K562 (cell line): ENCODE measurements at regions not wholly inside any gene's neighbourhood (a gene's known extent, or its start where the extent isn't known, plus 50 kb on each side); places are given as distances from the start of the nearest gene placed in this dataset.

Experiments
- ATAC-seq: fragments of 200-7000 bp; cut with Tn5 transposase; 3 replicates; pipeline ENCODE4 v1.9.1; 2020; ENCODE audit warnings: moderate library complexity
- BruUV-seq: library from RNA; stranded (reverse); fragments of 400-500 nt; replicated peaks from 2 replicates; lab custom pipeline; 2021; lab: Mats Ljungman, UMichigan
- CTCF ChIA-PET: fragments of 300-600 bp; formaldehyde crosslinking; extraction: SDS; loops from one replicate; lab custom pipeline; 2021; ENCODE audit warnings: low intra/inter-chr PET ratio; lab: Yijun Ruan, JAX
- POLR2A ChIA-PET: fragments of 300-600, 350-650 bp; sonication (Branson Sonifier 250); formaldehyde crosslinking; extraction: SDS; loops from one replicate; lab custom pipeline; 2021; ENCODE audit warnings: antibody characterized with exemption, inconsistent platforms; lab: Yijun Ruan, JAX
- DNase-seq, 4 experiments: peaks; one replicate each; pipeline versions ENCODE4 v3.0.0 to v3.0.0-alpha.2; 2011 to 2018; ENCODE audit warnings: low spot score in 3 of 4, mixed read lengths in 3 of 4; ENCODE audit errors: extremely low read depth in 1 of 4
- FAIRE-seq: peaks from 2 replicates; lab custom pipeline; 2011; peaks lifted over from hg19 to GRCh38; lab: Jason Lieb, UNC
- H2AFZ ChIP-seq: 2 replicates; pipeline ENCODE4 v1.6.0; 2011; ENCODE audit warnings: low read depth, low read length, control low read depth, inconsistent platforms
- H3K27ac ChIP-seq: fragments of 200-600 bp; 3 replicates; pipeline ENCODE4 v1.8.0; 2011; ENCODE audit warnings: low read depth, mild to moderate bottlenecking, control low read depth, inconsistent platforms, low read length, moderate library complexity, mixed read lengths; ENCODE audit errors: extremely low read depth
- H3K27me3 ChIP-seq, 2 experiments: fragments of 300-600 bp in 1 of 2; 2 replicates in 1 of 2; 3 replicates in 1 of 2; pipeline versions ENCODE4 v1.6.0 to v1.8.0; 2011; ENCODE audit warnings: inconsistent platforms in 2 of 2, low read length in 2 of 2, mild to moderate bottlenecking in 1 of 2, mixed read lengths in 1 of 2, moderate library complexity in 1 of 2; ENCODE audit not compliant: control insufficient read depth in 2 of 2, insufficient read depth in 2 of 2
- H3K36me3 ChIP-seq: fragments of 300-600 bp; 3 replicates; pipeline ENCODE4 v1.8.0; 2011; ENCODE audit warnings: mild to moderate bottlenecking, low read length, inconsistent platforms; ENCODE audit not compliant: control insufficient read depth, insufficient read depth
- H3K4me1 ChIP-seq, 2 experiments: fragments of 200-600 bp in 1 of 2; replicated peaks in 1 of 2; 2 replicates in 1 of 2; 3 replicates in 1 of 2; pipeline versions ENCODE4 v1.5.1 to v1.8.0; 2011; ENCODE audit warnings: inconsistent platforms in 2 of 2, low read length in 2 of 2, mild to moderate bottlenecking in 1 of 2, mixed read lengths in 1 of 2, moderate library complexity in 1 of 2; ENCODE audit not compliant: control insufficient read depth in 2 of 2, insufficient read depth in 2 of 2
- H3K4me2 ChIP-seq: 2 replicates; pipeline ENCODE4 v1.6.1; 2011; ENCODE audit warnings: low read length, control low read depth, inconsistent platforms, mixed read lengths; ENCODE audit not compliant: insufficient read depth
- H3K4me3 ChIP-seq: fragments of 200-600 bp; sonication (generic), shearing (Covaris generic); 2 replicates; pipeline ENCODE4 v1.5.1; 2016; ENCODE audit warnings: control low read depth, inconsistent platforms
- H3K79me2 ChIP-seq: fragments of 200-600 bp; 3 replicates; pipeline ENCODE4 v1.8.0; 2011; ENCODE audit warnings: low read length, inconsistent platforms; ENCODE audit not compliant: control insufficient read depth, insufficient read depth
- H3K9ac ChIP-seq, 2 experiments: 2 replicates each; pipeline versions ENCODE4 v1.6.0 to v1.6.1; 2011; ENCODE audit warnings: low read depth in 2 of 2, low read length in 2 of 2, control low read depth in 1 of 2, inconsistent platforms in 1 of 2, mild to moderate bottlenecking in 1 of 2, mixed read lengths in 1 of 2; ENCODE audit not compliant: insufficient read depth in 1 of 2
- H3K9me1 ChIP-seq: one replicate; pipeline ENCODE4 v1.6.0; 2011; ENCODE audit warnings: inconsistent platforms, mild to moderate bottlenecking, low read length, moderate library complexity; ENCODE audit not compliant: control insufficient read depth, insufficient read depth
- H3K9me3 ChIP-seq: replicated peaks from 2 replicates; pipeline ENCODE4 v1.5.1; 2011; ENCODE audit warnings: low read depth, low read length, inconsistent platforms; ENCODE audit not compliant: control insufficient read depth, insufficient read depth
- H4K20me1 ChIP-seq: replicated peaks from 2 replicates; pipeline ENCODE4 v1.6.1; 2011; ENCODE audit warnings: low read length, inconsistent platforms, mixed read lengths; ENCODE audit not compliant: control insufficient read depth, insufficient read depth
- PBX2 ChIP-seq, 2 experiments: IDR thresholded peaks in 1 of 2; conservative IDR thresholded peaks in 1 of 2; 2 replicates each; pipeline ENCODE4 v1.6.1; 2016; ENCODE audit warnings: low read depth in 2 of 2, mild to moderate bottlenecking in 1 of 2, missing compliant biosample characterization in 1 of 2, missing genetic modification characterization in 1 of 2, moderate library complexity in 1 of 2
- WGBS: fragments of 100-300 bp; shearing (Covaris generic); methylation state at CpG from one replicate; pipeline ENCODE4 v1.1.6; 2016; ENCODE audit warnings: low coverage, mixed read lengths; ENCODE audit not compliant: insufficient coverage; ENCODE audit errors: missing lambda C conversion rate; 5-methylcytosine and 5-hydroxymethylcytosine counted together
- in situ Hi-C: fragments of 300-500 bp; cut with MboI; formaldehyde crosslinking; loops from 4 replicates; pipeline ENCODE4 v1.15.0; 2018; ENCODE audit warnings: inconsistent platforms, mixed read lengths
- intact Hi-C: fragments of 100-400 bp; cut with micrococcal nuclease; formaldehyde crosslinking; loops from 2 replicates; pipeline ENCODE4 v1.14.2; 2022

DNA sequence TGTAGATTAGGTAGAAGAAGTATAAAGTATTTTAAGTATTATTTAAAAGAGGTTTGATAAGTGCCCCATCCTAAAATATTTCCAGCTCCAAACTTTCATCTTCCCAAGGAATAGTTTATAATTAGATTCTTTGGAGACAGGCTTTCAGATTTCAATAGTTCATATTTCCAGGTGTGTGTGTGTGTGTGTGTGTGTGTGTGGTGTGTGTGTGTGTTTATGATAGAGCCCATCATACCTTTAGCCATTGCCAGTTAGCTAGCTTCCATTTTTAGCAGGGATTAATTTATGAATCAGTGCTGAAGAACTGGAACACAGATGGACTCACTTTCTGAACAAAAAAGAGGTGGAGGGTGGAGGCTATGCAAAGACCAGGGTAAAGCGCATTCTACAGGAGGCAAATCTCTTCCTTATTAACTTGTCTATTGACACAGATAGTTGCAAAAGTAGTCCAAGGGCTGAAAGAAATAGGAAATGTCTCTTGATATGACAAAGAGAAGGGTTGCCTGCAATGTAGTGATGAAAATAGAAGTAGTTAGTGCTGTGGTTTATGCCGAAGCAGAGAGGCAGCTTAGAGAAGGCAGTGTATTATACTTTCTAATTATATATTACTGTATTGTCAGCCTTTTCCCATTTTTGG is 301.1 kb downstream of the MAN2A1 start:
- Histone ChIP-seq H3K9me3 (no peaks in the 10 kb centered on the region), H3K9ac (no peak overlapping the region), H3K4me1 (no peaks in the 10 kb centered on the region), H3K4me2 (no peak overlapping the region), H3K4me3 (no peak overlapping the region), H3K27me3 (no peaks in the 10 kb centered on the region), H4K20me1 (no peaks in the 10 kb centered on the region), H3K36me3 (no peaks in the 10 kb centered on the region), H3K9me1 (no peaks in the 10 kb centered on the region), H3K27ac (no peak overlapping the region), H2AFZ (no peak overlapping the region), H3K79me2 (no peaks in the 10 kb centered on the region)
- TF ChIP-seq PBX2 (CRISPR knock-in tag; IDR thresholded peaks at IDR 0.05; ENCODE audit: low read depth): no peak
- TF ChIP-seq PBX2 (tag; conservative IDR thresholded peaks at IDR 0.05; ENCODE audit: low read depth): no peak
- ATAC-seq: no peak
- no peak for FAIRE-seq
- BruUV-seq: no TSS peak
- in situ Hi-C loops (no loop called here), intact Hi-C loops (no loop called here)
- CTCF ChIA-PET: no interaction called here
- 0% methylated on average over 2 of the region's 2 CpGs for WGBS
- DNase-seq: no peak
- POLR2A ChIA-PET: no interaction called here
